ENCODE measurements at regions not wholly inside any gene's neighbourhood (a gene's known extent, or its start where the extent isn't known, plus 50 kb on each side); places are given as distances from the start of the nearest gene placed in this dataset.
"Not testable (repeated sequence)": the region's sequence is repeated elsewhere in the genome, so short reads cannot be mapped to it uniquely, and the experiment has no call there.

GRCh38 chr6:86107985-86108384 is 465.3 kb upstream of the SYNCRIP start:
- TF ChIP-seq CTCF (IDR thresholded peaks at IDR 0.05) = no peak
- no peak for DNase-seq (ENCODE audit: low spot score)
- H3K27ac ChIP-seq = no peak overlapping the region
- no peak overlapping the region for H3K4me3 ChIP-seq

DNA sequence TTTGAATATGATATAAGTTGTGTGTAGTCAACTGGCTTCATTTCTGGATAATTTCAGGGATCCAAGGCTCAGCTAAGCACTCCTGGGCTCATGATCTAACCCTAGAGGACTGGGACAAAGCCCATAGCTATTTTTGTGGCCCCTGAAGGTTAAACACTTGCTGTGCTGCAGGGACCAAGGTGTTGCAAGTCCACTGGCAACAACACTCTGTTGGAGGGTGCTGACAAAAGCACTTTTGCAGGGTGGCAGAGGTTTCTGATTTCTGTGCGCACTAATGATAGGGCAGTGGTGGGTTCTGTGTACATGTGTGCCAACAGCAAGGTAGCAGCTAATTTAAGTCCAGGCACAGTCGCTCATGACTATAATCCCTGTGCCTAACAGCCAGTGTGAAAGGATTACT is 445.3 kb upstream of the SYNCRIP start:
- no peak overlapping the region for H3K4me3 ChIP-seq
- TF ChIP-seq CTCF (IDR thresholded peaks at IDR 0.05) = no peak
- no peak for DNase-seq (ENCODE audit: low spot score)
- no peak overlapping the region for H3K27ac ChIP-seq

DNA sequence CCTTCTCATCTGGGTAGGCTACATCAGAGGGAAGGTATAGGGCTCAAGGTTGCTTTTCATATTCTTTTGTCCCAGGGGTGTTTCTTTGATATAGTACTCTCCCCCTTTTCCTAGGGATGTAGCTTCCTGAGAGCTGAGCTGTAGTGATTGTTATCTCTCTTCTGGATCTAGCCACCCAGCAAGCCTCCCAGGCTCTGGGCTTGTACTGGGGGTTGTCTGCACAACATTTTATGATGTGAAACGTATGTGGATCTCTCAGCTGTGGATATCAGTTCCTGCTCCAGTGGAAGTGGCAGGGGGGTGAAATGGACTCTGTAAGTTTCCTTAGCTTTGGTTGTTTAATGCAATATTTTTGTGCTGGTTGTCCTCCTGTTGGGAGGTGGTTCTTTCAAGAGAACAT is 437.3 kb upstream of the SYNCRIP start:
- no peak for TF ChIP-seq CTCF (IDR thresholded peaks at IDR 0.05)
- no peak for DNase-seq (ENCODE audit: low spot score)
- H3K27ac ChIP-seq = no peak overlapping the region
- no peak overlapping the region for H3K4me3 ChIP-seq

- Histone ChIP-seq H3K27ac (no peak overlapping the region), H3K4me3 (no peak overlapping the region)
- no peak for TF ChIP-seq CTCF (IDR thresholded peaks at IDR 0.05)
- no peak for DNase-seq (ENCODE audit: low spot score)
These were observed 427.5 kb upstream of the SYNCRIP start for GRCh38 chr6:86070151-86070550.

DNA sequence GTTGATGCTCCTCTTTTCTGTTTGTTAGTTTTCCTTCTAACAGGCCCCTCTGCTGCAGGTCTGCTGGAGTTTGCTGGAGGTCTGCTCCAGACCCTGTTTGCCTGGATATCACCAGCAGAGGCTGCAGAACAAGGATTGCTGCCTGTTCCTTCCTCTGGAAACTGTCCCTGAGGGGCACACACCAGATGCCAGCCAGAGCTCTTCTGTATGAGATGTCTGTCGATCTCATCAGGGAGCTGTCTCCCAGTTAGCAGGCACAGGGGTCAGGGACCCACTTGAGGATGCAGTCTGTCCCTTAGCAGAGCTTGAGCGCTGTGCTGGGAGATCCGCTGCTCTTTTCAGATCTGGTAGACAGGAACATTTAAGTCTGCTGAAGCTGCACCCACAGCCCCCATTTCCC is 422.3 kb upstream of the SYNCRIP start:
- DNase-seq (ENCODE audit: low spot score); H3K27ac ChIP-seq; H3K4me3 ChIP-seq: not testable (repeated sequence)

- not testable (repeated sequence) for H3K4me3 ChIP-seq; H3K27ac ChIP-seq; DNase-seq (ENCODE audit: low spot score)
These were observed 414.8 kb upstream of the SYNCRIP start for GRCh38 chr6:86057293-86057980.

- no peak for DNase-seq (ENCODE audit: low spot score)
- H3K27ac ChIP-seq = no peak overlapping the region
- TF ChIP-seq CTCF (IDR thresholded peaks at IDR 0.05) = no peak
- no peak overlapping the region for H3K4me3 ChIP-seq
These were observed 402.4 kb upstream of the SYNCRIP start for GRCh38 chr6:86045038-86045437.

GRCh38 chr6:86042214-86042613 is 399.5 kb upstream of the SYNCRIP start:
- no peak for TF ChIP-seq CTCF (IDR thresholded peaks at IDR 0.05)
- H3K27ac ChIP-seq = no peak overlapping the region
- no peak for DNase-seq (ENCODE audit: low spot score)
- no peak overlapping the region for H3K4me3 ChIP-seq
